ENCODE measurements at regions not wholly inside any gene's neighbourhood (a gene's known extent, or its start where the extent isn't known, plus 50 kb on each side); places are given as distances from the start of the nearest gene placed in this dataset.

DNA sequence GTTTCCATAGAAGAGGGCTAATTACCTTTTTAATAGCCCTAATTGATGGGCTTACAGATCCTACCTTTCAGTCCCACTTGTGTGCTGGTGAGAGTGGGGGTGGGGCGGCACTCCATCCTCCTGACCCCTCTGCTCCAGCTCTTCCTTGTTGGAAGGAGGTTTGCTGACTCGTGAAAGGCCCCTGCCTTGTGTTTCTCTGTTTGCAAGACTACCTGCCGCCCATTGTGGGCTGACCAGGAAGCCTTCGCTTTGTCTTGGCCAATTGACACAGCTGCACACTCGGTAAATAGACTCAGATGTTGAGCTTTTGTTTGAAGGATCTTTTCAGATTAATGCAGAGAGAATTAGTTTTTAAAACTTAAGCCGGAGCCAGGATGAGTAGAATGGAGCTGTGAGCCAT, 197.3 kb upstream of the HES1 start:
- no peak for DNase-seq

DNA sequence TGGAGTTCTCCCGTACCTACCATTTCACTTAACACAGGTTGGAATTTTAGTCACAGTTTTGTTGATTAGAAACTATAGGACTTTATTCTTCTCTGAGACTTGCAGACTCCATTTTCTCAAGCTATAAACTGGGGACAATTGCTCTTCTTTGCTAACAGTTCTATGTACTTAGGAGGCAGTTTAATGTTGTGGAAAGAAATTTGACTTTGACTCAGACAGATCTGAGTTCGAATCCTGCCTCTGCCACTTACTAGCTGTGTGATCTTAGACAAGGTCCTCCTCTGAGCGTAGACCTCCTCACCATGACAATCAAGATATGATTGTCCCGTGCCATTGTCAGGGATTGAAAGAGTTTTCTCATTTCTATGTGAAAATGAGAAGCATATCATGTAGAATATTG, 196.4 kb upstream of the HES1 start:
- no peak for DNase-seq

DNA sequence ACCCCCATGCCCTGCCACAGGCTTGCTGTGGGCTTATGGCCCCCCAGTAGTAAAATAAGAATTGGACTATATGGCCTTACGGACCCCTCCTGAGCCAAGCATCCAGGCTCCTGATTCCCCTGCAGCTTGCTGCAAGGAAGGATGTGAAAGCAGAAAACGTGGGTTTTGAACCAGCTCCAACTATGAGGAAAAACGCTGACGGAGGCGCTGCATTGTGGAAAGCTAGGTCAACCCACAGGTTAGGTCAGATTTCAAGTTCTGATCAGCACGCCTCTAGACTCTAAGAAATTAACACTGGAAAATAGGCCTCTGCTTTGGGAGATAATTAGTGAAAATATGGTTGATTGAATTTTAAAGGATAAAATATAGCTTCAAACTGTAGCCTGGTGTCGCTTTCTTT, 195.4 kb upstream of the HES1 start:
- no peak for DNase-seq

DNA sequence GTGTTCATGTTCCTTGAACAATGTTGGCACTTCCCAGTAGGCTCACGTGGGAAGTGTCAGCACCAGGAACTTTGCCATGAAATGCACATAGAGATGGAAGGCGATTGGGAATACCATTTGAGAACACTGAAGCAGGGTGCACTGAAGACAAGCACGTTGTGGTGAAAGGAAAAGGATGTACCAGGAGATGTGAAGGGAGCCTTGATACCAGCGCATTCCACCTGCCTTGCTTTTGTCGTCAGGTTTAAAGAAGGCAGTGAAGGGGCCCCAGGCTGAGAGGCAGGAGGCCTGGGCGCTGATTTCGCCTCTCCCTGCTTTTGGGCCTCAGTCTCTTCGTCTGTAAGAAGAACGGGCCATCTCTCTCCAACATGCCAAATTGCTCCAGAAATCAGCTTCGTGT, 194.5 kb upstream of the HES1 start:
- no peak for DNase-seq

DNA sequence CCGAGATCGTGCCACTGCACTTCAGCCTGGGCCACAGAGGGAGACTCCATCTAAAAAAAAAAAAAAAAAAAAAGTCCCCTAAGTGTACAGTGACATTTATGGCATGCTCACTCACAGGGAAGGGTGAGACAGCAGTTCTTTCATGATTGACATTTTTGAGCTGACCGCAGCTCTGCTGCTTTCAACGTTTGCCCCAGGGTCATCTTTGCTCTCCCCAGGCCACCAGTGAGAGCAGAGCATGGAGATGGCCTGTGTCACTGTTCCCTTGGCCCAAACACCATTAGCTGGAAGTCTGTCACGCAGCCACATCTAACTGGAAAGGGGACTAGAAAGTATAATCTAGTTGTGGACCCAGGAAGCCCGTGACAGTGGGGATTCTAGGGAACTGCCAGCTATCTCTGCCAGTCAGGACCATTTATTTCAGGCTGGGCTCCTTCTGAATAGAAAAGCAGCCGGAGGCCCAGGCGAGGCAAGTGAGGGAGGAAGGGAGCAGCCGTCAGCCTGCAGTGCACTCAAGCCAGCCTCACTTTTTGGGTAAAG, 193.4 kb upstream of the HES1 start:
- no peak for DNase-seq

DNA sequence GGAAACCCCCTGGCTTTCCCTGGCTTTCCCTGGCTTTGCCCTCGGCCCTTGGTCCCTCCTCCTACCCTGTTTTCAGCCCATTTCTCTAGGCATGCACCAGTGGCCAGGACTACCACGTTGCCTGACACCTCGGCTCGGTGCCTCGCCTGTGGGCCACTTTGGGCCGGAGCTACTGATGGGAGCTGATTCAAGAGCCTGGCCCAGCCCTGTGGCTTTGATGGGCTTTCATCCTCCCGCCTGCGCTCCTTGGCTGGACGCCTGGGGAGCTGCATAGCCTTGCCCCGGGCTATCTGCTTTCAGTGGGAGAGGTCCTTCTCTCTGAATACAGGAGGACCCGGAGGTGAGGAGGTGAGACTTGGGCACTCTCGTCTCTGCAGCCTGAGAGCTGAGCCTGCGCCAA, 192.7 kb upstream of the HES1 start:
- DNase-seq = no peak

DNA sequence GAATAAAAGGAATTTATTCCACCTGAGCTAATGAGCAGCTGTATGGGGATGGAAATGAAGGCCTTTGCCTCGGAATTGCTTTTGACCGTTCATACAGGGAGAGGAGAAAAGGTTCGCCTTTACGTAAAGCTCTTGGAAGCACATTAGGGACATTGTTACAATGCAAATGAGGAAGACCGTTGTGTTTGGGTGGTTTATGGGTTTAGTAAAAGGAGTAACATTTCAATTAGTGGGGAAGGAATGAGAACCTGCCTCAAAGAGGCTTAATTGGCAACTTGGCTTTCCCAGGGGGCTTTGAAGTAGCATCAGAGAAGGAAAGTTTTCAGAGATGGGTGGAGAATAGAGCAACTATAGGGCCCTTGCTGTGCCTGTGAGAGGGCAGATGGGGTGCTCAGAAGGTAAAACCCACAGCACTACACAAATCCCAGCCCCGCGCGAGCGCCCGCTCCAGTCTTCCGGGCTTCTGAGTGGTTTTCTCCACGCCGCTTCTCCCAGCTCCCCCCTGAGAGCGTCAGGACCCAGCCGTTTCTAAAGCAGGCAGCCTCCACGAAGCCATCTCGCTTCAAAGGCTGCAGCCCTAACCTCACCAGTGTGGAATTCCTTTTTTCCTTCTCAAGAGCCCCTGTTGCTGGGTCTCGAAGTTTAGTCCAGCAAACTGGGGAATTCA, 192.0 kb upstream of the HES1 start:
- DNase-seq = no peak

DNA sequence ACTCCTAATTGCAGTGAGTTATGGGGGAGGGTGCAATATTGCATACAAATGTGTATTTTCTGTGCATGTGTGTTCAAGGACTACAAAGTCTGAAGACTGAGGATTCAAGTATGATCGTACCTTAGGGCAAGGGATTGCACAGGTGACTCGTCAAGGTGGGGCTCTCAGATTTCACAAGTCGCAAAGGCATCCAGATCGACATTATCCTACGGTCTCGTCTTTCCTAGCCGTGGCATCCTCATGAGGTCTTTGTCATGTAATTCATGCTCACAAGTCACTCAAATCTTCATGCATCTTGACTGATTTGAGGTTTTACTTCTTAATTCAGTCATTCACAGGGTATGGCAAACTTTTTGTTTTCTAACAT, 191.4 kb upstream of the HES1 start:
- DNase-seq = no peak

DNA sequence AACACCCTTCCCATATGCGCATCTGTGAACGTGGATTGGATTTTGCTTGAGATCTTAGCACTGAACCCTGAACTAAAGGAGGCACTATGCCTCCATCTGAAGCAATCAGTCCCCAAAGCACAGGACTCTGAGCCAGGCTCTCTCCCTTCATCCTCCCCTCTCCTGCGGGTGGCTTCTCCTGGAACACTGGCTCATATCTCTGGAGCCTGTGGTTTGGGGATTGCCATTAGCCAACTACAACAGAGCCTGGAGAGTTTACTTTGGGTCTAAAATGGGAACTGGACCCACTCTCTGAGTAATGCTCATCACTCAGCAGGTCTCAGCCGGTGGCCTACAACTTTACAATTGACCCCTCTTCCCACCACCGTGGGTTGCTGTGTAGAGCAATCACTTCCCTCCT, 190.8 kb upstream of the HES1 start:
- no peak for DNase-seq

DNA sequence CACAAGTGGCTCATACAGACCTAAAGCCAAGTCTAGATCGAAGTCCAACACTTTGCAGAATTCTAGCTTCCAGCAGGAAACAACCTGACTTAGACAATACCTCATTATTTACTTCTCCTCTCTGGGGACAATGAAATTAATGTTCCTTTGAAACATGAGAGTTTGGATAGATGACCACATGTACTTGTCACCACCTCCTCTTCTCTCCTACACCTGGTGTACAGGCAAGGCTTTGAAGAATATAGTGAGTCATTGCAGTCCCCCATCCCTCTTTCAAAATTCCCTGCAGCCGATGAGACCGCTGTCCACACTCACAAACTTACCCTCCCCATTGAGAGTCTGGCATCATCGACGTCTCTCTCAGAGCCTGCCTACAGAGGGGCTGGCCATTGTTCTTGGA, 189.0 kb upstream of the HES1 start:
- DNase-seq = no peak

DNA sequence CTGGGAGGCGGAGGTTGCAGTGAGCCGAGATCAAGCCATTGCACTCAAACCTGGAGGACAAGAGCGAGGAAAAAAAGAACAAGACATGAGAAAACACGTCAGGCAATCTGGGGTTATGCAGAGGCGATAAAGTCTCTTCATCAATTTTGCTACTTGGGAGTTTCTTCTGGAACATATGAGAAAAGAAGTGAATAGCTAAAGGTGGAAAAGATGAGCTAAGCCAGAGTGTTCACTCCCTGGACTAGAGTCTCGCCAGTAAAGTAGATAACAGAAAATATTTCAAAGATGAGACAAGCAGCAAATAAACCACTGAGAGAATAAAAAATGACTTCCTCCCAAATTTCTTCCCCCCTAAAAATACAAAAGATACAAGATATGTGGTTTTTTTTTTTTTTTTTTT, 188.4 kb upstream of the HES1 start:
- DNase-seq = no peak

DNA sequence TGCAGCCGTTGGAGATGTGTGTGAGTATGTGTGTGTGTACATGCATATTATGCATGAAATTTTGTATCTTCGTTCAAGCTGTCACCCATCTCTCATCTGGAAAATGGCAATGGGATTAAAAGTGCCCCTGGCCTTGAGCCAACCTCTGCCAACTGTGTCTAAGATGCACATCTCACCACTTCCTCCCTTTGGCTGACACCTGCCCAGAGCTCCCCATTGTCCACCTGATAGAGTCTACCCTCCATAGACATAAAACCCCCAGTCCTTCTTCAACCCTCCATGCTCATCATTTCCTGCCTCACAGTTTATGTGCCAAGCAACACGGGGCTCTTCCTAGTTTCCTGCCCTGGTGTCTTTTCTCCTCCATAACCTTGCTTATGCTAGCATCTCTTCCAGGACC, 187.5 kb upstream of the HES1 start:
- no peak for DNase-seq

DNA sequence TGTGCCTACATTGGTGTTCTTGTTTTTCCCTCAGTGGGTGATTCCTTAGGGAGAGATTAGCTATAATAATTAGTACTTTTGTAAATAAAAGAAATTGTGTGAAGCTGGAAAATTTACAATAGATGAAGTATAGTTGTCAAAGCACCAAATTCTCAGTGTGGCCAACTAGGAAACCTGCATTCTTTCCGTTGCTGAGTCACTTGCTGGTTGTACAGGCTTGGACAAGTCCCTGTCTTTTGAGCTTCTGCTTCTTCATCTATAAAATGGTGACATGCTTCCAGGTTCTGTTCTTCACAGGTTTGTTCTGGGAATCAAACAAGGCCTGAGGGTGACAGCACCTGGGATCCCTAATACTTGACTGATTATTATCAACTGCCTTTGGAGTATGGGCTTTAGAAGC, 184.1 kb upstream of the HES1 start:
- DNase-seq = no peak

DNA sequence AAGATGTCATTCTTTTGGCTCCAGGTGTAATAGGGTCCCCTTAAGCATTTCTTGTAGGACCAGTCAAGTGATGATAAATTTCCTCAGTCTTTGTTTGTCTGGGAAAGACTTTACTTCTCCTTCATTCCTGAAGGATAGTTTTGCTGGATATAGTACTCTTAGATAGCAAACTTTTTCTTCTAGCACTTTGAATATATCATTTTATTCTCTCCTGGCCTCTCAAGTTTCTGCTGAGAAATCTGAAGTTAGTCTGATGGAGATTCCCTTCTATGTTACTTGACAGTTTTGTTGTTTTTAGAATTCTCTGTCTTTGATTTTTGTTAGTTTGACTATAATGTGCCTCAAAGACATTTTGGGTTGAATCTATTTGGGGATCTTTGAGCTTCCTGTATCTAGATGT, 181.2 kb upstream of the HES1 start:
- DNase-seq = no peak

DNA sequence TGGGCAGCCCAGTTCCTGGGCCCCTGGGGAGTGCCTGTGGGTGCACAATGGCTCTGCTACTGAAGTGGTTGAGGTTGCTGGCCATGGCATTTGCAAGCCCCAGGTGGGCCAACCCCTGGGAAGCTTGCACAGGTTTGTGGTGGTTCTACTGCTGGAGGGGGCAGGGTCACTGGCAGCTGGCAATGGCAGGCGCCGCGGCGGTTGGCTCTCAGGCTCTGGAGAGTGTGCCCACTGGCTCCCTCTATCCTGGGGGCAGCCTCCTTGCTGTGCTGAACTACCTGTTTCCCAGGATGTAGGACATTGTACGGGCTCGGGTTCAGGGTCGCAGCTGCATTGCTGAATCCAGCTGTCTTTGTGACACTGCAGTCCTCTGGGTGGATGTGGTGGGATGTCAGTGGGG, 180.2 kb upstream of the HES1 start:
- no peak for DNase-seq

DNA sequence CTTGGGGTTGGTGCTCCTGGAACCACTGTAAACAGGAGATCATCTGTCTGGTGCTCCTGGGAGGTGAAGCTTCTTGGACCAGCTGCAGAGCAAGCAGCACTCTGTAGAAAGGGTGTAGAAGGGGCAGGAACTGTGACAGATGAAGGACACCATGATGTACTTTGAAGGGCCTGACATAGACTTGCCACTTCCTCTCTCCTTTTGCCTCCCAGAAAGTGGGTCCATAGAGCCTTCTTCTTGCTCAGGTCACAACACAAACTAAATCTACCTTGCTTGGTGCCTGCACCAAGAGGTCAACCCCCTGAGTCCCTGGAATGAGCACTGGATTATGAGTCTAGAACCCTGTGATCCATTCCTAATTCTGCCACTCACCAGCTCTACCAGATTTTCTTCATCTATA, 176.1 kb upstream of the HES1 start:
- DNase-seq = no peak

DNA sequence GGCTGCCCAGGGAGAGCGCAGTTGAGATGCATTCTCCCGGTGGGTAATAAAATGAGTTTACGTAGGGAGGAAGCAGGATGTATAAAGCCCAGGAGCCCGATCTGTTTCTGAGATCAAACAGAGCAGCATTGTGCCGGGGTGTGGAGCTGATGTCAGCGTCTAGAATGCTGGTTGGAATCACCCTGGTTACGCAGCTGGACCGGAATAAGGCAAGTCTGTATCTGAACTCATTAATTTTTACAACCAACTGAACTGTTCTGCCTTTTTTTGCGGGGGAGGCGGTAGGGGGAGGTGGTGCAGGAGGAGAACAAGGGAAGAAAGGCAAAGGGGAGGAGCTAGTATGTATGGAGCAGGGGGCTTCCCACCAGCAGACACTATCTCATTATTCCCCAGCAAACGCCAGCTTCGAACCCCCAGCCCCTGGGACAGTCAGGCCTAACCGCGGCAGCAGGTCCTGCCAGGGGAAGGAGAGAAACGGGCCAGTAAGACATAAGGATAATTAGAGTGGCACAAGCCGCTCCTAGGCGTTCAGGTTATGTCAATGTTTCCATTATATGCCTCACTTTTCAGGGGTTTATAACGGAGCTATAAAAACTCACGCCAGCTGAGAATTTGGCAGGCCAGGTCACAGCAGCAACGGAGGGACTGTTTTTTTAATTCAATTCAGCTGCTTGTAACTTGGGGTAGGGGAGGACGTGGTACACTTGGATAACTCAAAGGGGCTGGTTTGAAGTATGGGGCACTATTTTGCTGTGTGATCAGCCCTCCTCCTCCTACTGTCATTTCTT, 175.3 kb upstream of the HES1 start:
- DNase-seq = no peak

DNA sequence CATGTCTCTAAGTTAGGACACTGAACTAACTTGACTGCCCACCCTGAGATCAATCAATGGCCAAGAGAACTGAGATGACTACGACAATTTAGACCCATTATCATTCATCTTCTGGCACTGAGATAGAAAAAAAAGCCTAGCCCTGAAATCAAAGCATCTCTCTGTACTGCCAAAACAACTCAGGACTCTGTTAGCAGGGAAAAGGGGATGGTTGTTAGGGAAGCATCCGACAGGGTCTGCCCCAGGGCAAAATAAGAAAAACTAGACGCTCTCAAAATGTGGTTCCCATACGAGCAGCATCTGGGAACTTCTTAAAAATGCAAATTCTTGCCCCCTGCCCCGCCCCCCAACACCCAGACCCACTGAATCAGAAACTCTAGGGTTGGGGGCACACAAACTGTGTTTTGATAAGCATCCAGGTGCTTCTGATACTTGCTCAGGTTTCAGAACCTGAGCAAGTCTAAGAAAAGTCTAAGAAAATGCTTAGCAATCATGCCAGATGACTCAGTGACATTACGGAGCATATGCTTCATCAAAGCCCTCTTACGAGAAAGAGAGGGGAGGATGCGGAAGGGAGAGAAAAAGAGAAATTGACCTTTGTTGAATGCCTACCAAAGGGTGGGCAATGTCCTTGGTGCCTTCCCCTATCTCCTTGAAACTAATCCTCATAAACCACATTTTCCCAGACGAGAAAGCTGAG, 172.8 kb upstream of the HES1 start:
- DNase-seq = no peak

DNA sequence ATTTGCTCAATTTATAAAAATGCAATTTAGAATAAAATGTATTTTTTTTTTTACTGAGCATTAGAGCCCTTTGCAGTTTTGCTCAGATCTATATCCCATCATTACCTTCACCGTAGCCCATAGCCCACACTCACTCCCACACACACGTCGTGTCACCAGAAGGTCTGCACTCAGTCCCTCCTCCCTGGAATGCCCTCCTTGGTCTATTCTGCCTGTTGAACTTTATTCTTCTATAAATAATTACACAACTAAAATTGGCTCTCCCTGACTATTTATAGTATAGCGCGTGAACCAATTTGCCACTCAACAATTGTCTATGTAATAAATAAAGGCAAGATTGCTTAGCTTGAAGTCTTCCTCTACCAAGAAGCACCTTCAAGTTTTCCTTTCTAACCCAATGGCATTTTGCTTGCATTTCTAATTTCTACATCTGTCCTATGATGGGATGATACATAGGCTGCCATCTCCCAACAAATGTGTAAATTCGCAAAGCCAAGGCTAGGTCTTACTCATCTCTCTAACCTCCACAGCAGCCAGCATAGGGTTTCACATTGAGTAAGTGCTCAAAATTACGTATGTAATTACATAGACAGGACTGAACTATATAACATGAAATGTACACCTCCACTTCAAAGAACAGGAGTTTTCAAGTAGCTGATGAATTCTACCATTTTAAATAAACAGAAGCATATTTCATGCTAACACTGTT, 172.0 kb upstream of the HES1 start:
- no peak for DNase-seq

DNA sequence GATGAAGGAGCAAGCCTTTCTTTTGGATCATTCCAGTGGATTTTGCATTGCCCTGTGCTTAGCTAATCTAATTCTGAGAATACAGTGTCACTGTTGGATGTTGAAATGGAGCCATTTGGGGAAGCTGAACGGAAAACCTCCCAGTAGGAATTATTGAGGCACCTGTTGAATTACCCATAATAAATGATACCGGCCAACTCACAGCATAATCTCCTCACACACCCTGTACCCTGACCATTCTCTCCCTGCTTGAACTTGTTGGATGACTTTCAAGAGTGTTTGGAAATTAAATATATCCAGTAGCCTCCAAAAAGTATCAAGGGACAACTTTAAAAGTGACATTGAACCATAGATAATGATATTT, 171.4 kb upstream of the HES1 start:
- DNase-seq = no peak

DNA sequence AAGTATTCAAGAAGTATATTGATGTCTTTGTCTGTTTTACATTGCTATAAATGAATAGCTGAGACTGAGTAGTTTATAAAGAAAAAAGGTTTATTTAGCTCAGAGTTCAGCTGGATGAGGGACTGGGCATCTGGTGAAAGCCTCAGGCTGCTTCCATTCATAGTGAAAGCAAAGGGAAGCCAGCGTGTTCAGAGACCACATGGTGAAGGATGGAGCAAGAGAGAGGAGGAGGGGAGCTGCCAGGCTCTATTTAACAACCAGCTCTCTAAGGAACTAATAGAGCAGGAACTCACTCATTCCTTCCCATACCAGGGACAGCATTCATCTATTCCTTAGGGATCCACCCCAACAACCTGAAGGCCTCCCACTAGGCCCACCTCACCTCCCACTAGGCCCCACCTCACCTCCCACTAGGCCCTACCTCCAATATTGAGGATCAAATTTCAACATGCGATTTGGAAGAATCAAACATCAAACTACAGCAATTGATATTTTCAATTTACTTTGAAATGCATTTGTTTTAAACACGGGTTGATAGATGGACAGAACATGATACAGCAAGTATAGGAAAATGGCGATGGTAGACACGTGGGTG, 167.5 kb upstream of the HES1 start:
- DNase-seq = no peak

DNA sequence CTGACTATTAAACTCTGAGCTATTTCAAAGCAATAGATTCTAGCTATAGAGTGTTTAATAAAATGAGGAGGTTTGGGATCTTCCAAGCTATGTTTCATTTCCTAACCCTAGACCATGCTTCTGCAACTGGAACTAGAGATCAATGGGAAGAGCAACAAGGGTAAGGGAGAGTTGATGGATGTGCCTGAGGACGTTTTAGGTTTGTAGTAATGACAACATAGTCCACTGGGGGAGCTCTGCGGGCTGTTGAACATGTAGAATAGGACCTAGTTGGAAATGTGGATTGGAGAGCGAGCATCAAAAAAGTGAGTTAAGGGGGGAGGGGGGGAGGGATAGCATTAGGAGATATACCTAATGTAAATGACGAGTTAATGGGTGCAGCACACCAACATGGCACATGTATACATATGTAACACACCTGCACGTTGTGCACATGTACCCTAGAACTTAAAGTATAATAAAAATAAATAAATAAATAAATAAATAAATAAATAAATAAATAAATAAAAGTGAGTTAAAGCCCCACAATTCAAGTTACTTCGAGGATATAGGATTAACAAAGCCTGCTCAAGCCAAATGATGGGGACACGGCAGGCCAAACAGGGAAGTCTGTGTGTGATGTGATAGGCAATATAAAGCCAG, 165.7 kb upstream of the HES1 start:
- peak in 1 of 2 experiments; percentile 42 for DNase-seq

DNA sequence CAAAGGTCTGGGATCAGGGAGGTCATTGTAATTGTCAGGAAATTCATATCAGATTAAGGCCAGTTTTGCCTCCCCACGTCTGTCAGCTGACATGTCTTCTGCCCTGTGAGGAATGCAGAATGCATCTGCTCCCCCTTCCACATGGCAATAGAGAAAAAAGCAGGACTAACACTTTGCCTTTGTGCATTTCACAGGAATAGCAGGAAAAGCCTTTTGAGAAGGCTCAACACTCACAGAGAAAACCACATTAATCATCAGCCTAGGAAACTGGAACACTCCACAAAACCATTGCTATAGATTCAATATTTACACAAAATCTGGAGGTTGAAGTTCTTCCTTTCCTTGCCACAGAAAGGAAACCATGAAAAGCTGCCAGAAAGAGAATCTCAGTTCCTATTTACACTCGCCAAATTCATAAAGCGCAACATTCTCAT, 165.2 kb upstream of the HES1 start:
- no peak for DNase-seq

All from NCI-H446 (cell line).